Neural cell (in vitro differentiated cells): ENCODE measurements at regions not wholly inside any gene's neighbourhood (a gene's known extent, or its start where the extent isn't known, plus 50 kb on each side); places are given as distances from the start of the nearest gene placed in this dataset.

Source experiments
- H2AFZ ChIP-seq: fragments of 200-600, 300-800 bp; sonication (generic), shearing (Covaris generic); 2 replicates; pipeline ENCODE4 v1.6.0; 2014; ENCODE audit warnings: low read depth, mild to moderate bottlenecking, antibody characterized with exemption, low read length, moderate library complexity
- H3F3A ChIP-seq: fragments of 200-600 bp; shearing (Covaris generic); 2 replicates; pipeline ENCODE4 v1.6.1; 2016; ENCODE audit warnings: mild to moderate bottlenecking, moderate library complexity, mixed read lengths, antibody characterized with exemption, low read length; ENCODE audit not compliant: insufficient read depth, poor library complexity, severe bottlenecking
- H3K27ac ChIP-seq: fragments of 200-600, 300-800 bp; sonication (generic), shearing (Covaris generic); 2 replicates; pipeline ENCODE4 v1.5.1; 2014; ENCODE audit warnings: mild to moderate bottlenecking, low read length, moderate library complexity
- H3K27me3 ChIP-seq: fragments of 300-800, 200-600 bp; sonication (generic), shearing (Covaris generic); 2 replicates; pipeline ENCODE4 v1.6.0; 2014; ENCODE audit warnings: mild to moderate bottlenecking, low read depth, low read length, moderate library complexity; ENCODE audit not compliant: insufficient read depth
- H3K36me3 ChIP-seq: fragments of 300-800, 200-600 bp; sonication (generic), shearing (Covaris generic); 2 replicates; pipeline ENCODE4 v1.5.1; 2014; ENCODE audit warnings: mild to moderate bottlenecking, antibody characterized with exemption, low read length, moderate library complexity; ENCODE audit not compliant: insufficient read depth
- H3K4me2 ChIP-seq: fragments of 300-800, 200-600 bp; sonication (generic), shearing (Covaris generic); 2 replicates; pipeline ENCODE4 v1.6.0; 2014; ENCODE audit warnings: mild to moderate bottlenecking, low read length
- H3K4me3 ChIP-seq: fragments of 300-800, 200-600 bp; sonication (generic), shearing (Covaris generic); 2 replicates; pipeline ENCODE4 v1.5.1; 2014; ENCODE audit warnings: mild to moderate bottlenecking, low read length, moderate library complexity
- H3K79me2 ChIP-seq: fragments of 200-600 bp; shearing (Covaris generic); replicated peaks from 2 replicates; pipeline ENCODE4 v1.6.0; 2014; ENCODE audit warnings: mild to moderate bottlenecking, low read length, moderate library complexity; ENCODE audit not compliant: insufficient read depth
- H3K9ac ChIP-seq: fragments of 300-800, 200-600 bp; sonication (generic), shearing (Covaris generic); 2 replicates; pipeline ENCODE4 v1.6.1; 2016; ENCODE audit warnings: mild to moderate bottlenecking, low read length, mixed read lengths
- H3K9me2 ChIP-seq: fragments of 200-600 bp; shearing (Covaris generic); 2 replicates; pipeline ENCODE4 v1.6.1; 2016; ENCODE audit warnings: mild to moderate bottlenecking, low read length, mixed read lengths; ENCODE audit not compliant: insufficient read depth
- H3K9me3 ChIP-seq: fragments of 200-600, 300-800 bp; sonication (generic), shearing (Covaris generic); 2 replicates; pipeline ENCODE4 v1.6.1; 2016; ENCODE audit warnings: mild to moderate bottlenecking, mixed run types, low read length, moderate library complexity, mixed read lengths
- H4K20me1 ChIP-seq: fragments of 200-600 bp; shearing (Covaris generic); 2 replicates; pipeline ENCODE4 v1.6.1; 2016; ENCODE audit warnings: mild to moderate bottlenecking, mixed run types; ENCODE audit not compliant: insufficient read depth
- CTCF ChIP-seq: fragments of 450-650 bp; IDR thresholded peaks from 2 replicates; pipeline ENCODE4 v1.5.1; 2014; ENCODE audit warnings: antibody characterized with exemption, mild to moderate bottlenecking, moderate library complexity; ENCODE audit not compliant: poor library complexity, severe bottlenecking
- EP300 ChIP-seq: fragments of 450-650 bp; conservative IDR thresholded peaks from 2 replicates; pipeline ENCODE4 v1.6.1; 2014; ENCODE audit warnings: antibody characterized with exemption, mild to moderate bottlenecking, moderate library complexity; ENCODE audit not compliant: poor library complexity, severe bottlenecking
- EZH2 ChIP-seq: fragments of 200-600, 300-800 bp; shearing (Covaris generic), sonication (generic); IDR thresholded peaks from 2 replicates; pipeline ENCODE4 v1.6.1; 2014; ENCODE audit warnings: antibody characterized with exemption, low read length, borderline replicate concordance, mild to moderate bottlenecking; ENCODE audit not compliant: insufficient read depth, poor library complexity, severe bottlenecking
- MXI1 ChIP-seq: fragments of 450-650 bp; conservative IDR thresholded peaks from 2 replicates; pipeline ENCODE4 v1.6.1; 2014; ENCODE audit warnings: antibody characterized with exemption, mild to moderate bottlenecking; ENCODE audit not compliant: poor library complexity, severe bottlenecking
- POLR2AphosphoS5 ChIP-seq: IDR thresholded peaks from 2 replicates; pipeline ENCODE4 v1.6.1; 2012
- RAD21 ChIP-seq: fragments of 450-650 bp; conservative IDR thresholded peaks from 2 replicates; pipeline ENCODE4 v1.6.1; 2014; ENCODE audit warnings: antibody characterized with exemption, mild to moderate bottlenecking, moderate library complexity
- REST ChIP-seq: IDR thresholded peaks from 2 replicates; pipeline ENCODE4 v1.6.1; 2012; ENCODE audit warnings: borderline replicate concordance
- SMC3 ChIP-seq: fragments of 450-650 bp; conservative IDR thresholded peaks from 2 replicates; pipeline ENCODE4 v1.6.1; 2014; ENCODE audit warnings: antibody characterized with exemption, mild to moderate bottlenecking, moderate library complexity; ENCODE audit not compliant: poor library complexity
- TAF1 ChIP-seq: IDR thresholded peaks from 2 replicates; pipeline ENCODE4 v1.6.1; 2012; ENCODE audit warnings: low read depth

- no peaks in the 10 kb centered on the region for H3K9me3 ChIP-seq
- no peak overlapping the region for H3K4me3 ChIP-seq
- H3K27ac ChIP-seq = no peak overlapping the region
- H3F3A ChIP-seq = no peaks in the 10 kb centered on the region
- H3K9me2 ChIP-seq = no peaks in the 10 kb centered on the region
- no peaks in the 10 kb centered on the region for H3K36me3 ChIP-seq
- H4K20me1 ChIP-seq = no peaks in the 10 kb centered on the region
- no peak for TF ChIP-seq REST
- TF ChIP-seq MXI1 = no peak
- TF ChIP-seq POLR2AphosphoS5 = no peak
- no peak for TF ChIP-seq EP300
- H3K9ac ChIP-seq = no peak overlapping the region
- no peak overlapping the region for H2AFZ ChIP-seq
- H3K27me3 ChIP-seq = no peaks in the 10 kb centered on the region
- H3K79me2 ChIP-seq = no peaks in the 10 kb centered on the region
- H3K4me2 ChIP-seq = no peak overlapping the region
Measured at GRCh38 chr9:32326146-32326545, 58.3 kb upstream of the ACO1 start.

GRCh38 chr9:32331240-32331639 is 53.2 kb upstream of the ACO1 start:
- Histone ChIP-seq H3K27me3 (no peaks in the 10 kb centered on the region), H3F3A (no peaks in the 10 kb centered on the region), H3K27ac (no peak overlapping the region), H3K79me2 (no peaks in the 10 kb centered on the region), H2AFZ (no peak overlapping the region), H3K9me2 (no peaks in the 10 kb centered on the region), H3K9me3 (no peaks in the 10 kb centered on the region), H3K36me3 (no peaks in the 10 kb centered on the region), H4K20me1 (no peaks in the 10 kb centered on the region), H3K4me3 (no peak overlapping the region), H3K4me2 (no peak overlapping the region), H3K9ac (no peak overlapping the region)
- TF ChIP-seq RAD21 = no peak
- TF ChIP-seq REST = no peak
- no peak for TF ChIP-seq CTCF
- TF ChIP-seq TAF1 = no peak
- no peak for TF ChIP-seq POLR2AphosphoS5
- TF ChIP-seq EP300 = no peak
- no peak for TF ChIP-seq MXI1
- no peak for TF ChIP-seq SMC3
- TF ChIP-seq EZH2 = no peak
